GM12892 (cell line): ENCODE measurements at regions not wholly inside any gene's neighbourhood (a gene's known extent, or its start where the extent isn't known, plus 50 kb on each side); places are given as distances from the start of the nearest gene placed in this dataset.

Experiments
- DNase-seq: peaks from one replicate; pipeline ENCODE4 v3.0.0; 2011; ENCODE audit not compliant: insufficient read length
- FAIRE-seq: peaks from 2 replicates; lab custom pipeline; 2011; peaks lifted over from hg19 to GRCh38; lab: Jason Lieb, UNC
- POLR2A ChIP-seq: IDR thresholded peaks from 2 replicates; pipeline ENCODE4 v1.6.1; 2011; ENCODE audit warnings: low read depth, low read length, control low read depth
- POLR2AphosphoS5 ChIP-seq: IDR thresholded peaks from 2 replicates; pipeline ENCODE4 v1.6.1; 2011; ENCODE audit warnings: low read depth, low read length, control low read depth
- TAF1 ChIP-seq: IDR thresholded peaks from 2 replicates; pipeline ENCODE4 v1.6.1; 2011; ENCODE audit warnings: low read depth, mild to moderate bottlenecking, control low read depth, low read length, borderline replicate concordance

GRCh38 chr5:58403822-58404433 lies 56.0 kb downstream of the PLK2 start:
- no peak for TF ChIP-seq POLR2AphosphoS5
- no peak for TF ChIP-seq TAF1
- no peak for TF ChIP-seq POLR2A
- FAIRE-seq (no peak), DNase-seq (no peak)

- FAIRE-seq (no peak), DNase-seq (no peak)
- no peak for TF ChIP-seq POLR2A
- no peak for TF ChIP-seq TAF1
- no peak for TF ChIP-seq POLR2AphosphoS5
Measured at GRCh38 chr5:58401701-58402100, 58.2 kb downstream of the PLK2 start.

- no peak for TF ChIP-seq TAF1
- TF ChIP-seq POLR2A = no peak
- no peak for TF ChIP-seq POLR2AphosphoS5
- no peak for DNase-seq
- FAIRE-seq = no peak
Measured at GRCh38 chr5:58400737-58401136, 59.1 kb downstream of the PLK2 start.

GRCh38 chr5:58399951-58400350 lies 59.9 kb downstream of the PLK2 start:
- FAIRE-seq (no peak), DNase-seq (no peak)
- TF ChIP-seq TAF1 (no peak), POLR2A (no peak), POLR2AphosphoS5 (no peak)

- TF ChIP-seq POLR2AphosphoS5 (no peak), POLR2A (no peak), TAF1 (no peak)
- FAIRE-seq (no peak), DNase-seq (no peak)
Measured at GRCh38 chr5:58394339-58394738, 65.5 kb downstream of the PLK2 start.

- no peak for FAIRE-seq
- no peak for DNase-seq
- no peak for TF ChIP-seq POLR2AphosphoS5
- TF ChIP-seq POLR2A = no peak
- TF ChIP-seq TAF1 = no peak
Measured at GRCh38 chr5:58393716-58394115, 66.2 kb downstream of the PLK2 start.

- TF ChIP-seq TAF1 (no peak), POLR2A (no peak), POLR2AphosphoS5 (no peak)
- FAIRE-seq = no peak
- no peak for DNase-seq
Measured at GRCh38 chr5:58392496-58392895, 67.4 kb downstream of the PLK2 start.

GRCh38 chr5:58383448-58383847 lies 76.4 kb downstream of the PLK2 start:
- FAIRE-seq = no peak
- TF ChIP-seq POLR2A (no peak), TAF1 (no peak)

GRCh38 chr5:58382131-58382534 lies 77.8 kb downstream of the PLK2 start:
- TF ChIP-seq POLR2A (no peak), TAF1 (no peak), POLR2AphosphoS5 (no peak)
- DNase-seq = no peak
- FAIRE-seq = no peak

More at GRCh38 chr5:58383448-58383847, 76.4 kb downstream of the PLK2 start:
- no peak for DNase-seq

- no peak for TF ChIP-seq TAF1
- TF ChIP-seq POLR2A = no peak
- no peak for TF ChIP-seq POLR2AphosphoS5
- DNase-seq = no peak
- FAIRE-seq = no peak
Measured at GRCh38 chr5:58381566-58381965, 78.3 kb downstream of the PLK2 start.

GRCh38 chr5:58380655-58381054 lies 79.2 kb downstream of the PLK2 start:
- no peak for DNase-seq
- no peak for TF ChIP-seq POLR2A
- no peak for TF ChIP-seq TAF1
- TF ChIP-seq POLR2AphosphoS5 = no peak
- no peak for FAIRE-seq

GRCh38 chr5:58378613-58379390 lies 81.1 kb downstream of the PLK2 start:
- FAIRE-seq = no peak
- no peak for DNase-seq
- TF ChIP-seq TAF1 (no peak), POLR2A (no peak), POLR2AphosphoS5 (no peak)
